CD4-positive, alpha-beta memory T cell (primary cell): ENCODE measurements at regions not wholly inside any gene's neighbourhood (a gene's known extent, or its start where the extent isn't known, plus 50 kb on each side); places are given as distances from the start of the nearest gene placed in this dataset.
"Not testable (repeated sequence)": the region's sequence is repeated elsewhere in the genome, so short reads cannot be mapped to it uniquely, and the experiment has no call there.

ENCODE experiments used
- CTCF ChIA-PET: fragments of 350-600 bp; sonication (Branson Sonifier 250); formaldehyde crosslinking; loops from one replicate; lab custom pipeline; 2021; ENCODE audit warnings: inconsistent platforms; ENCODE audit not compliant: partially characterized antibody; lab: Charles Lee
- POLR2A ChIA-PET: fragments of 350-600 bp; sonication (Branson Sonifier 250); formaldehyde crosslinking; loops from one replicate; lab custom pipeline; 2021; ENCODE audit not compliant: partially characterized antibody; lab: Charles Lee
- DNase-seq, 5 donors: peaks; one replicate each; pipeline versions ENCODE4 v3.0.0 to v3.0.0-alpha.2; 2020 to 2022; ENCODE audit warnings: mixed read lengths in 1 of 5
- H3K27ac ChIP-seq: one replicate; pipeline ENCODE4 v1.7.0; 2013; ENCODE audit warnings: low read depth, low read length
- H3K27me3 ChIP-seq: 2 replicates; pipeline ENCODE4 v1.7.0; 2013; ENCODE audit warnings: mild to moderate bottlenecking, low read length, moderate library complexity; ENCODE audit not compliant: insufficient read depth
- H3K36me3 ChIP-seq: 2 replicates; pipeline ENCODE4 v1.7.0; 2013; ENCODE audit warnings: mild to moderate bottlenecking, low read length, moderate library complexity; ENCODE audit not compliant: insufficient read depth
- H3K4me1 ChIP-seq: 2 replicates; pipeline ENCODE4 v1.7.0; 2013; ENCODE audit warnings: mild to moderate bottlenecking, low read length, moderate library complexity; ENCODE audit not compliant: insufficient read depth
- H3K4me3 ChIP-seq, 2 donors: one replicate each; pipeline ENCODE4 v1.7.0; 2013; ENCODE audit warnings: low read length in 2 of 2, mild to moderate bottlenecking in 1 of 2
- H3K9me3 ChIP-seq, 2 donors: one replicate each; pipeline ENCODE4 v1.7.0; 2013; ENCODE audit warnings: low read length in 2 of 2, control low read depth in 1 of 2; ENCODE audit not compliant: control insufficient read depth in 1 of 2
- H3K27ac Mint-ChIP-seq, 7 donors: one replicate each; pipeline ENCODE4 v1.8.0; 2020 to 2021; ENCODE audit warnings: mixed read lengths in 7 of 7, mild to moderate bottlenecking in 6 of 7, inconsistent platforms in 3 of 7, moderate library complexity in 3 of 7
- H3K27me3 Mint-ChIP-seq, 2 donors: one replicate each; pipeline ENCODE4 v1.8.0; 2020 to 2021; ENCODE audit warnings: mixed read lengths in 2 of 2
- H3K36me3 Mint-ChIP-seq, 2 donors: one replicate each; pipeline ENCODE4 v1.8.0; 2020 to 2021; ENCODE audit warnings: mixed read lengths in 2 of 2, inconsistent platforms in 1 of 2, mild to moderate bottlenecking in 1 of 2
- H3K4me1 Mint-ChIP-seq, 4 donors: one replicate each; pipeline ENCODE4 v1.8.0; 2020 to 2021; ENCODE audit warnings: mixed read lengths in 4 of 4, mild to moderate bottlenecking in 1 of 4
- H3K4me3 Mint-ChIP-seq, 8 donors: one replicate each; pipeline ENCODE4 v1.8.0; 2020 to 2021; ENCODE audit warnings: mixed read lengths in 8 of 8, mild to moderate bottlenecking in 7 of 8, moderate library complexity in 6 of 8, inconsistent platforms in 3 of 8
- H3K9me3 Mint-ChIP-seq, 8 donors: one replicate each; pipeline ENCODE4 v1.8.0; 2020 to 2021; ENCODE audit warnings: mixed read lengths in 8 of 8, mild to moderate bottlenecking in 5 of 8, inconsistent platforms in 3 of 8, moderate library complexity in 1 of 8
- intact Hi-C: fragments of 100-400 bp; cut with micrococcal nuclease; formaldehyde crosslinking; loops from one replicate; pipeline ENCODE4 v1.15.1; 2023

GRCh38 chr14:28247491-28247890 is 519.1 kb upstream of the FOXG1 start:
- intact Hi-C loops: no loop called here
- Histone ChIP-seq H3K27me3 (no peaks in the 10 kb centered on the region), H3K27ac (no peak overlapping the region), H3K4me3 (no peak overlapping the region), H3K9me3 (no peaks in the 10 kb centered on the region), H3K36me3 (no peaks in the 10 kb centered on the region), H3K4me1 (no peaks in the 10 kb centered on the region)
- H3K4me1 Mint-ChIP-seq: no peaks in the 10 kb centered on the region
- ChIA-PET POLR2A (no interaction called here), CTCF (no interaction called here)
- H3K9me3 Mint-ChIP-seq: peaks cover 4 to 31% (median 18%) of the 10 kb centered on the region in 8 donors
- H3K27ac Mint-ChIP-seq: no peak overlapping the region
- no peaks in the 10 kb centered on the region for H3K27me3 Mint-ChIP-seq
- H3K36me3 Mint-ChIP-seq: no peaks in the 10 kb centered on the region
- H3K4me3 Mint-ChIP-seq: no peak overlapping the region
- no peak for DNase-seq

GRCh38 chr14:28252124-28252523 is 514.5 kb upstream of the FOXG1 start:
- CTCF ChIA-PET, H3K4me1 ChIP-seq, DNase-seq, H3K36me3 ChIP-seq, POLR2A ChIA-PET, H3K27me3 ChIP-seq, H3K27ac ChIP-seq, H3K27me3 Mint-ChIP-seq, H3K9me3 ChIP-seq, H3K4me3 Mint-ChIP-seq, intact Hi-C loops, H3K27ac Mint-ChIP-seq, H3K36me3 Mint-ChIP-seq, H3K4me1 Mint-ChIP-seq, H3K4me3 ChIP-seq: not testable (repeated sequence)
- peaks cover 0 to 42% (median 25%) of the 10 kb centered on the region in 8 donors for H3K9me3 Mint-ChIP-seq

GRCh38 chr14:28254768-28255167 is 511.8 kb upstream of the FOXG1 start:
- no peak overlapping the region for H3K27ac ChIP-seq
- Mint-ChIP-seq H3K27me3 (no peaks in the 10 kb centered on the region), H3K9me3 (peaks cover 0 to 29% (median 20%) of the 10 kb centered on the region in 8 donors), H3K4me1 (no peaks in the 10 kb centered on the region), H3K36me3 (no peaks in the 10 kb centered on the region), H3K4me3 (no peak overlapping the region), H3K27ac (no peak overlapping the region)
- H3K4me1 ChIP-seq: no peaks in the 10 kb centered on the region
- ChIA-PET CTCF (no interaction called here), POLR2A (no interaction called here)
- H3K27me3 ChIP-seq: no peaks in the 10 kb centered on the region
- no peak for DNase-seq
- H3K36me3 ChIP-seq: no peaks in the 10 kb centered on the region
- intact Hi-C loops: no loop called here
- H3K4me3 ChIP-seq: no peak overlapping the region
- no peaks in the 10 kb centered on the region for H3K9me3 ChIP-seq

- no peak overlapping the region for H3K4me3 ChIP-seq
- H3K9me3 ChIP-seq: no peaks in the 10 kb centered on the region
- intact Hi-C loops: no loop called here
- Mint-ChIP-seq H3K4me3 (no peak overlapping the region), H3K4me1 (no peaks in the 10 kb centered on the region), H3K9me3 (peaks cover 9 to 47% (median 33%) of the 10 kb centered on the region in 8 donors), H3K27ac (no peak overlapping the region), H3K27me3 (no peaks in the 10 kb centered on the region), H3K36me3 (no peaks in the 10 kb centered on the region)
- H3K4me1 ChIP-seq: no peaks in the 10 kb centered on the region
- ChIA-PET POLR2A (no interaction called here), CTCF (no interaction called here)
- H3K27me3 ChIP-seq: no peaks in the 10 kb centered on the region
- no peak for DNase-seq
- no peak overlapping the region for H3K27ac ChIP-seq
- no peaks in the 10 kb centered on the region for H3K36me3 ChIP-seq
These were observed 502.3 kb upstream of the FOXG1 start for GRCh38 chr14:28264306-28264705.

GRCh38 chr14:28272270-28272669 is 494.3 kb upstream of the FOXG1 start:
- H3K36me3 ChIP-seq: no peaks in the 10 kb centered on the region
- intact Hi-C loops: no loop called here
- DNase-seq: no peak
- H3K27ac Mint-ChIP-seq: no peak overlapping the region
- no peaks in the 10 kb centered on the region for H3K27me3 Mint-ChIP-seq
- H3K4me1 ChIP-seq: no peaks in the 10 kb centered on the region
- no peaks in the 10 kb centered on the region for H3K36me3 Mint-ChIP-seq
- POLR2A ChIA-PET: no interaction called here
- CTCF ChIA-PET: no interaction called here
- no peak overlapping the region for H3K4me3 Mint-ChIP-seq
- H3K9me3 ChIP-seq: no peaks in the 10 kb centered on the region
- no peak overlapping the region for H3K27ac ChIP-seq
- no peaks in the 10 kb centered on the region for H3K27me3 ChIP-seq
- no peak overlapping the region for H3K4me3 ChIP-seq
- no peaks in the 10 kb centered on the region for H3K4me1 Mint-ChIP-seq
- peaks cover 4 to 46% (median 24%) of the 10 kb centered on the region in 8 donors for H3K9me3 Mint-ChIP-seq

GRCh38 chr14:28280530-28280929 is 486.1 kb upstream of the FOXG1 start:
- POLR2A ChIA-PET: no interaction called here

GRCh38 chr14:28280997-28281598 is 485.5 kb upstream of the FOXG1 start:
- CTCF ChIA-PET: no interaction called here
- H3K4me3 ChIP-seq: no peak overlapping the region

More at GRCh38 chr14:28280530-28280929, 486.1 kb upstream of the FOXG1 start:
- no peaks in the 10 kb centered on the region for H3K9me3 ChIP-seq
- no peaks in the 10 kb centered on the region for H3K27me3 ChIP-seq
- no peaks in the 10 kb centered on the region for H3K4me1 Mint-ChIP-seq
- no peak overlapping the region for H3K4me3 ChIP-seq
- H3K36me3 ChIP-seq: no peaks in the 10 kb centered on the region
- H3K36me3 Mint-ChIP-seq: no peaks in the 10 kb centered on the region
- H3K4me1 ChIP-seq: no peaks in the 10 kb centered on the region
- no peak overlapping the region for H3K27ac Mint-ChIP-seq
- no peak overlapping the region for H3K27ac ChIP-seq
- DNase-seq: no peak
- no peaks in the 10 kb centered on the region for H3K27me3 Mint-ChIP-seq
- no peak overlapping the region for H3K4me3 Mint-ChIP-seq
- peaks cover 0 to 19% (median 11%) of the 10 kb centered on the region in 8 donors for H3K9me3 Mint-ChIP-seq
- intact Hi-C loops: no loop called here
- CTCF ChIA-PET: no interaction called here

More at GRCh38 chr14:28280997-28281598, 485.5 kb upstream of the FOXG1 start:
- Mint-ChIP-seq H3K27ac (no peak overlapping the region), H3K27me3 (no peaks in the 10 kb centered on the region), H3K4me3 (no peak overlapping the region), H3K36me3 (no peaks in the 10 kb centered on the region), H3K9me3 (peaks cover 0 to 19% (median 11%) of the 10 kb centered on the region in 8 donors), H3K4me1 (no peaks in the 10 kb centered on the region)
- no peaks in the 10 kb centered on the region for H3K4me1 ChIP-seq
- intact Hi-C loops: no loop called here
- H3K27ac ChIP-seq: no peak overlapping the region
- no peak for DNase-seq
- no peaks in the 10 kb centered on the region for H3K36me3 ChIP-seq
- POLR2A ChIA-PET: no interaction called here
- H3K27me3 ChIP-seq: no peaks in the 10 kb centered on the region
- no peaks in the 10 kb centered on the region for H3K9me3 ChIP-seq
